NCI-H1105 treated with DMSO at 0.1 percent for 48 hours (cell line): ENCODE measurements at regions not wholly inside any gene's neighbourhood (a gene's known extent, or its start where the extent isn't known, plus 50 kb on each side); places are given as distances from the start of the nearest gene placed in this dataset.
"Not testable (repeated sequence)": the region's sequence is repeated elsewhere in the genome, so short reads cannot be mapped to it uniquely, and the experiment has no call there.

ENCODE experiments used
- DNase-seq: peaks from one replicate; lab custom pipeline; 2025; lab: John Stamatoyannopoulos, UW

DNA sequence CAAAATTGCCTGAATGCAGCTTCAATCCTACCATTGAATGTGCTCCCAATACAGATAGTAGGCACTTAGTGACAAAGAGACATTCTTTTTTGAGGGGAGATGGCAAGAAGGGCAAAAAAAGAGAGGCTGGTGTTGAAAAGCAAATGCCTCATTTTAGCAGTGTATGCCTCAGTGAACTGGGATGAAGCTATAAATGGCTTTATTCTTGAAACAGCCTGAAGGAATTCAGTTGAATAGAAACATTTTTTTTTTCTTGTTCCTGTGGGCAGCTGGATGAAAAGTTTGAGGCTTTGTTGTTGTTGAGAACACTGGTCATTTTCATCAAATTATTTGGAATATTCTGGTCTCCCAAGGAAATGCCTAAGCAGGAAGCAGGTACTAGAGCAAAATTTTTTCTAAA lies 228.9 kb downstream of the RNF144A start:
- no peak for DNase-seq

DNA sequence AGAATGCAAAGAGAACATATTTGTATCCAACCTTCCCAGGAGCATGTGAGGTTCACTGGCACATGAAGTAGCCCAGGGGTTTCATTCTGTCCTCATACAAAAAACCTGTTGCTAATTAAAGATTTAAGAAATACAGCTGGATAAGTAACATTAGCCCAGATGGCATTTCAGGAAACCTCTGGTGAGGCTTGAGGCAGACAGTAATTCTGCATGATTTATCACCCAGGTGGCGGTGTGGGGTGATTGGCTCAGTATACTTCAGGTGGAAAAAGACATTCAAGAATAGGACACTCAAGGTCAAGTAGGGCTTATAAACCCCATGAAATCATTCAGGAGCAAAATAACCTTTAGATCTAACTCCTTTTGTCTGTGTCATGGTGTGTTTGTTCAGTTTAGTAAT lies 237.4 kb downstream of the RNF144A start:
- no peak for DNase-seq

DNA sequence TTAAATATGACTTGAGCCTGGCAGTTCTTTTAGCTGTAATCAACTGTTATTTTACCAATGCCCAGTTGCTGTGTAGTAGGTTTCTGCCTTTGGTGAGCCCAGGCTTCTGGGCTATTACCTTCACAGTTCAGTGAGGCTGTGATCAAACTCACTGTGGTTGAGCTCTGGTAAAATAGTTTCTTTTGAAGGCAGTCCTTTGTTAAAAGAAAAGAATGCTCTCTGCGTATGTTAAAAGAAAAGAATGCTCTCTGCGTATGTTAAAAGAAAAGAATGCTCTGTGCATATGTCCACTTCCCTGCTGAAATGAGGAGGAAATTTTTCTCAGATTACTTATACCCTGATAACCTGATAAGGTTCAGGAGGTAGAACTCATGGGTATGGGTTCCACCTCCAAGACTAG lies 244.3 kb downstream of the RNF144A start:
- DNase-seq = no peak

DNA sequence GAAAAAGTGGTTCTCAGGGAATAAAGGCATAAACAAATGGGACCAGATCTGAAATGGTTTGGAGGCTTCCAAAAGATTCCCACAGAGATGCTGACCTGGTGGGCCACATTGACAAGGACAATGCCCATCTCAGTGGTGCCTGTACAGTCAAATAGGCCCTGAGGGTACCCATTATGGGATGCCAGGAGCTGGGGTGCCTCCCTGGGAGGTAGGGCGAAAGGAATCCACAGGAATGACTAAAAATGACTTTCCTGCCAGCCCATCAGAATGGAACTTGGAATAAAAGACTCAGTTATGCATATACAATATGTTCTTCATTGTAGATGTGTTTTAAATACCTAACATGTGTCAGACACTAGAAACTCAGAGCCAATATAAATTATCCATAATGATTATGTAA lies 248.5 kb downstream of the RNF144A start:
- no peak for DNase-seq

DNA sequence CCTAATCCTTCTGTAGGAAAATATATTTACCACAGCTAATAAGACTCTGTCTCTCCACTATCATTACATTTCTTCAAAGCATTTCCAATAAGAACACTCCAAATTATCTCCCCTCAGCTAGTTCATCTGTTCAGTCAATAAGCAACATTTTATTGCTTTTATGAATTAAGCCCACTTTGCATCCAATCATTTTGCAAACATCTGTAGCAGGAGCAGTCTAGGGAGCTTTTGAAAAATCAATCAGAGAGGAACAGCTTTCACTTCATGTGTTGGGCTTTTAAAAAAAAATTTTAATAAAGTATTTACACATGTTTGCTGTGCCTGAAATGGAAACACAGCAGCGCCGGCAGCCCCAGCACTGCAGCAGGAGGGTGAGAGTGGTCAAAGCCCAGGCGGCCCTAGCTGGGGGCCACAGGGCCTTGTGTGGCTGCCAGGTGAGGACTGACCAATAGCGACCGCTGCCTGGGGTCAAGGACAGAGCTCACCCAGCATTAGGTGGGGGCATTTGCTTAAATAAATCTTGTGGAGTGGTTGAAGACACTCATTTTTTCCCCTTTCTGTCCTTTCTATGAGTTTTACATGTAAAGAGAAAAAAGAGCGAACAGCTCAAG lies 250.7 kb downstream of the RNF144A start:
- DNase-seq = no peak

DNA sequence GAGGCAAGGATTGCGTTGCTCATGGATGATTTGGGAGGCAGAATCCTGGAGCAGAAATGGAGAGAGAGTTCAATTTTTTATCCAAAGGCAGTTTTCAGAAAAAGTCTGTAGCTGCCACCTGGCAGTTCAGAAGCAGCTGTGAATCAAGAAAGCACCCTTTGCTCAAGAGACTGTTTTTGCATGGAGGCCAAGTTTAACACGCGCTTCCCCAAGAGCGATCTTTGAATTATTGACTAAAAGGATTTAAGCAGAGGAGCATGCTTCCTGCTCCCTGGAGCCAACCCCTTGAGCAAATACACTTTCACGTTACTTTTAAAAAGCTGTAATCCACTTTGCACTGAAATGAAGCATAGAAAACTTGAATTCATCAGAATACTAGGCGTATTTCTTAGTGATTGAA lies 252.4 kb downstream of the RNF144A start:
- no peak for DNase-seq

DNA sequence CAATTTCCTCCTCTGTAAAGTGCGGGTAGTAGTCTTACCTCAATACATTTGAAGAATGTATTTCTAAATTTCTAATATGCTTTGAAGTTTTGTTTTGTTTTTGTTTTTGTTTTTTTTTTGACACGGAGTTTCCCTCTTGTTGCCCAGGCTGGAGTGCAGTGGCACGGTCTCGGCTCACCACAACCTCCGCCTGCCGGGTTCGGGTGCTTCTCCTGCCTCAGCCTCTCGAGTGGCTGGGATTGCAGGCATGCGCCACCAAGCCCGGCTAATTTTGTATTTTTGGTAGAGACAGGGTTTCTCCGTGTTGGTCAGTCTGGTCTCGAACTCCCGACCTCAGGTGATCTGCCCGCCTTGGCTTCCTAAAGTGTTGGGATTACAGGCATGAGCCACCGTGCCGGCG lies 261.8 kb downstream of the RNF144A start:
- DNase-seq = not testable (repeated sequence)

DNA sequence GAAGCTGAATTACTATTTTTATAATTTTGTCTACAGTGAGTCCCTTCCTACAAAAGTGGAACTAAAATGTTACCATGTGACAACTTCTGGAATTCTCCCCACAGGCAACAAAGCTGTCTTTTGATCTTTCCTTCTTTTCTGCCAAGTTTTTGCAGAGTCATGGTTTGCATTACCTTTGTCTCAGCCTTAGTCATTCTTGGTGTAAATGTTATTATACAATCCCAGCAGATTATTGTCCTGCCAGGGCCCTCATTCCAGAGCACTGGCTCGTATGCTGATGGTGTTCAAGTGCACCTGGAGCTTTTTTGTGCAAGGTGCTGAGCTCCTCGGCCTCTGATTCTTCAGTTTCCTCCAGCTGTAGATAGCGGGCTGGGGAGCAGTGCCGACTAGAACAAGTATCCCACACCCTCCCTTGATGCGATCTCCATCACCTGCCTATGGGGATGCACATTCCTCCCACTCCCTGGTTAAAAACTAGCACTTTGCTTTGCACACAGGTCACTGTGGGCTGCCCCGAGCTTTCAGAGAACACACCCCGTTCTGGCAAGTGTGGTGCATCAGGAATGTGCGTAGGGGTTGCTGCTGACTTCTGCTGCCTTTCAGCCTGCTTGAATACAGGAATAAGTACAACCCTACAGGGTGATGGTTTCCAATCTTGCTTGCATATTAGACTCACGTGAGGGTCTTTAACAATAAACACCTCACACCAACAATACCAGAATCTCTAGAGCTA lies 263.6 kb downstream of the RNF144A start:
- no peak for DNase-seq

DNA sequence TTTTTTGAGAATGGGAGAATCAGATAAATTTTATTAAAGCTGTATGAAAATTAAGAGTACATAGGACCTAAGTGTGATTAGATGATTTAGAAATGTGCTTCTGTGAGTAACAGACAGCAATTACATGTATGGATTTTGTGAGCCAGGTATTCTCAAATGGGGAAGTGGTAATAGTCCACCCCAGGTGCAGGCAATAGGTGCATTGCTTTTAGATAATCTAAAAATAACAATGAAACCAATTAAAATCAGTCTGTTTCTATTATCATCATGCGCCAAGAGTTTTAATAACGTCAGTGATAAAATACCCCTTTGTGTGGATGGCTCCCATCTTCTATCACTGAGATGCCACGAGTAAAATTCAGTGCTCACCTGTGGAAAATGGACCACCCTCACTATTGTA lies 265.3 kb downstream of the RNF144A start:
- no peak for DNase-seq

DNA sequence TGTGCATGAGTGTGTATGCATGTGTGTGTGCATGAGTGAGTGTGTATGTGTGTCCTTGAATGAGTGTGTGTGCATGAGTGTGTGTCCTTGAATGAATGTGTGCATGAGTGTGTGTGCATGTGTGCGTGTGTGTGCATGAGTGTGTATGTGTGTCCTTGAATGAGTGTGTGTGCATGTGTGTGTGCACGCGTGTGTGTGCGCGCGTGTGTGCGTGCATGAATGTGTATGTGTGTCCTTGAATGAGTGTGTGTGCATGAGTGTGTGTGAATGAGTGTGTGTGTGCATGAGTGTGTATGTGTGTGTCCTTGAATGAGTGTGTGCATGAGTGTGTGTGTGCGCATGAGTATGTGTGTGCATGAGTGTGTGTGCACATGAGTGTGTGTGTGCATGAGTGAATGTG lies 271.9 kb downstream of the RNF144A start:
- no peak for DNase-seq

DNA sequence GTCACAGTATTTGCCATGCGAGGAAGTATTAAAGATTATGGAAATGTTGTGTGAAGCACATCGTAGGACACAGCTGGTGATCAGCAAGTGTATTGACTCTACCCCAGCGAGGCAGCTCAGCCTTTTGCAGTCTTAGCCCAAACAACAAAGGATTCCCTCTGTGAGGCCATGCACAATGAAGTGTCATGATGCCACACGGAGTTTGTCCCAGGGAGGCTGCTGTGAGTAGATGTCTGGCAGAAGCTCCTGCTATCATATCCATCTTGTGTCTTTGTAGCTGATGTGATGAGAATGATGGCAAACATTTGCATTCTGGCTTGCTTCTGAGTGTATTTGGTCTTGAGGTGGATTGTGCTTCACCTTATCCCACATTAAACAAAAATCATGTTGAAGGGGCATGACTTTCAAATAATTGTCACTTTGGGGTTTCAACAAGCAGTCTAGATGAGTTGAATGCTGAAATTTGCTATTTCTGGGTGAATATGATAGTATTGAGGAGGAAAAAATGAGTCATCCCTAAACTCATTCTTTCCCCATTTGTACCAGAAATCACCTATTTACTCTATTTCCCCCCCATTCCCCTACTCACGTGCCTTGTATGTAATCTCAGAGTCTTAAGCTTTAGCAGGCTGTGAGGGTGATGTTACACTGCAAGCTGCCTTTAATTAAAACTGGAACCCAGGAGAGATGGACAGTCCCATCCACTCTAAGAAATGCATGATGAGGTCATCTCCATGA lies 273.5 kb downstream of the RNF144A start:
- no peak for DNase-seq

DNA sequence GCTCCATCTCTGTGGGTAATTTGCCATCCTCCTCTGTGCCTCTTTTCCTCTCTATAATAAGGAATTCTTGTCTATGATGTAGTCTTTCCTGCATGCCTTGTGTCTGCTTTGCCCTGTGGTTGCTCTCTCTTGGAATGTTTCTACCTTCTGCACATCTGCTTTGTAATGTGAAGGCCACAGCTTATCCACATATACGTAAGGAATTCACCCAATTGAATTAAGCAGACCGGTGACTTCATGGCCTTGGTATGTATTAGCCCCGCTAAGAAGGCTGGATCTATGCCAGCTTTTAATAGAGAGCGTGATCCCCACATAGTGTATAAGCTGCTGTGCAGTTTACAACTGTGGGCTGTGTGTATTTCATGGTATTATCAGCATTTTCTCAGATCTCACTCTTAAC lies 274.7 kb downstream of the RNF144A start:
- no peak for DNase-seq

DNA sequence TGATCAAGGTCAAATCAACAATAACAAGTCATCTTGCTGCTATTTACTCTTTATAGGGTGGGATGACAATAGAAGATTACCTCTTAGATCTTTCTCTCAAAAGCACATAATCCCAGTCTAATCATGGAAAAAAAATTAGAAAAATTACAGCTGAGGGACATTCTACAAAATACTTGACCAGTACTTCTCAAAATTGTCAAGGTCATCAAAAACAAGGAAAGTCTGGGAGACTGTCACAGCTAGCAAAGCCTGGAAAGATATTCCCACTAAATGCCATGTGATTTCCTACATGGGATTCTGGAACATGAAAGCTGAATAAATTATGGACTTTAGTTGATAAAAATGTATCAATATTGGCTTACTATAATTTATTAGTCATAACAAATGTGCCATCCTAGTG lies 276.2 kb downstream of the RNF144A start:
- DNase-seq = no peak

DNA sequence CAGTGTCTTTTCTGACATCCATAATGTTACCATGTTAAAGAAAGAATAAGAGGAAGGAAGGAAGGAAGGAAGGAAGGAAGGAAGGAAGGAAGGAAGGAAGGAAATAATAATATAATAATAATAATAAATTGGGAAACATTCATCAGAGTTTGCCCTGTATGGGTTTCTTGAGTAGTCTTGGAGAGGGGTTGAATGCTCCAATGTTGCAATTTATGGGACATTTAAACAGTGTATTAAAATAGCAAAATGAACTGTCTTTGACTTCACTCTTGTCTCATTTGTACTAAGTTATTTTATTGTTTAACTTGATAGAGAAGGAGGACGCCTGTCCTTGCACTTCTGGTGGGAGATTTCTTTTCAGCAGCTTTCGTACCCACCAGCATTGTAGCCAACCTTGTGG lies 277.7 kb downstream of the RNF144A start:
- DNase-seq = no peak

DNA sequence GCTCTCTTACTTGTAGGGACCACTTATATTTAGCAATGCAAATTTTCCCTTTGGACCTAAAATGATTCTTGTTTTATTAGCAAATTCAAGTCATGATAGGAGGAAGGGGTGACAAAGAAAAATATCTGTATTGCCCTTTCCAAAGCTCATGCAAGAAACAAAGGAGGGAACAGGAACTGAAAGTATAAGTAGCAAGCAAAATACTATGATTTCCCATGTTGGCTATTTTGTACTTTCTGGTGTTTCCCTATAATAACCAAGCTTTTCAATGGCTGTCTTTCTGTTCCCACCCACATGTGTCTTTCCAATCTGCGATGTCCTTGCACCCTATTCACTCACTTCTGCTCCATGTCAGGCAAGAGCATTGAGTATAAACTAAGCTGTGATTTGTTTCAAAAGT lies 279.7 kb downstream of the RNF144A start:
- no peak for DNase-seq

DNA sequence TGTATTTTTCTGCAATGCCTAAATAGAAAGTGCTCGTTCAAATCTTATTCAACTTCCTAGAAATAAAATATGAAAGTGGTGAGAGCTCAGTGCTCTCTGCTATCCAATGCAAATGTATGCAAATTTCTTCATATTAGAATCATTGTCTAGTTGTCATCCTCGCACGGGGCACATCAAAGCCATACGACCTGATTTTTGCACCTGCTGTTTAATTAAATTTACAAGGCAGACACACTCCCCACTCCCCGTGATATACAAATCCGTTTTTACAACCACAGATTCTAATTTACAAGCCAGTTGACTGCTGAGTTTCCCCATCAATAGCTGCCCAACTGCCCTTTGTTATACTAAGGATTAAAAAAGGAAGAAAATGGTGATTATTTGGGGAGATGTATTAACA lies 284.6 kb downstream of the RNF144A start:
- no peak for DNase-seq

DNA sequence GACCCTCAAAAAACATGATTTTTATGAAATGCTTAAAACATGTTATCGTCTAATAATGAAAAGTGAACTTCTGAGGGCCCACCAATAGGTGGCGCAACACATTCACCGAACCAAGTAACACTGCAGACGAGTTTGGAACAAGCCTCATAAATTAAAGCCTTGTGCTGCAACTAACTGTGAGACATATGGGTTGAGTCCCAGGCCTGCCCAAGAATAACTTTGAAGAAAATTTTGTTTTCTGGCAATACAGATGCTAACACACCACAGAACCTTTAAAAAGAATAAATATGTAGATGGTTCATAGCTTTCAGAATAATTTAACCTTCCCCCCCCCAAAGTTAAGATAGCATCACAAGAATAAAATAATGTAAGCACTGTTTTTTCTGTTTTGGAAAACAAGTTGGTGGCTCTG lies 285.9 kb downstream of the RNF144A start:
- peak; percentile 76 for DNase-seq

DNA sequence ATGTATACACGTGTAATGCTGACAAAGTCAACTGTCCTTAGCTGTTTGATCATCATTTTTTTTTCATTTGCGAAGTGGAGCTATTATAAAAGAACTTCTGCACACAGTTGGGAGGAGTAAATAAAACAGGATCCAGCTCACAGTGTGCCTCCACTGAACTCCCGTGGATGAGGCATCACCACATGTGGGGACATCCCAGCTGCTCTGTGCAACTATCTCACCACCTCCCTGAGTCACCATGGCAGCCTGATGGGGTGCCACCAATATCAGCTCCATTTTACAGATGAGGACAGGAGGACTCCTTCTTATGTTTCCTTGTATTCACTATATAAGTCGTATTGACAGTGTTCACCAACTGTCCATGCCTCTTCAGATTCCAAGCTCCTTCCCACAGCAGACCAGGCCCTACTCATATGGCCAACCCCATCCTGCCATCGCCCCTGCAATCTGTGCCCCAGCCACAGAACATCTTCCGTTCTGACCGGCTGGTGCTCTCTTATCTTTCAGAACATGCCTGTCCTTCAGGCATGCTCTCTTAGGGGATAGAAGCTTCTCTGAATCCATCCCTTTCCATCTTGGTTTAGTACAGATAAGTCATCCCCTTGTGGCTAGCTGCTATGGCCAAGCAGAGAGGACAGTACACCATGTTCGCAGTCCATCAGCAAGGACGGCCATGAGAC lies 288.1 kb downstream of the RNF144A start:
- DNase-seq = no peak

DNA sequence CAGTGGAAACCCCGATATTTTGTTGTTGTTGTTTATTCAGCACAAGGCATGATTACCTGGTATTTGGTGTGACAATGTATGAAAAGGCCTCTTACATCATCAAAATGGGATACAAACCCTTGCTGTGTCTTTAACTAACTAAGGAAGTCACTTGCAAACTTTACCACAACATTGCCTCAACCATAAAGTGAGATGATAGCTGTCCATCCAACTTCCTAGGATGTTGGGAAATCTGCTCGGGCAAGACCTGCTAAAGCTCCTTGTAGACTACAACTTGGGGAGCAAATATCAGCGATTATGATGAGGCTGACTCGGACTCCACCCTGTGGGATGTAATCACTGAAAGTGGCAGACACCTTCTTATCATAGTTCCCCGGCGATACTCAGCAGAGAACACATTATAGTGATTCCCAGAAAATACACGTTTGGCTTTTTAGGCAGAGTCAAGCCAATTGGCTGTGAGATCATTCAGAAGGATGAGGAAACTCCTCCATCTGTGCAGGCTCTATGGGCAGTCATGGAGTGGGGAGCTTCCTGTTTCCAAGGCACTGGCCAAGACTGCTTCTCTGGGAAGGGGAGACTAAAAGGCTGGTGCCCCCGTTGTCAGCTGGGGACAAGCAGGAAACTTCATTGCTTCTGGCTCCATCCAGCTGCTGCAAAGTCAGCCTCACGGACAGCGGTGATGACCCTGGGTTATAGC lies 289.0 kb downstream of the RNF144A start:
- DNase-seq = no peak

DNA sequence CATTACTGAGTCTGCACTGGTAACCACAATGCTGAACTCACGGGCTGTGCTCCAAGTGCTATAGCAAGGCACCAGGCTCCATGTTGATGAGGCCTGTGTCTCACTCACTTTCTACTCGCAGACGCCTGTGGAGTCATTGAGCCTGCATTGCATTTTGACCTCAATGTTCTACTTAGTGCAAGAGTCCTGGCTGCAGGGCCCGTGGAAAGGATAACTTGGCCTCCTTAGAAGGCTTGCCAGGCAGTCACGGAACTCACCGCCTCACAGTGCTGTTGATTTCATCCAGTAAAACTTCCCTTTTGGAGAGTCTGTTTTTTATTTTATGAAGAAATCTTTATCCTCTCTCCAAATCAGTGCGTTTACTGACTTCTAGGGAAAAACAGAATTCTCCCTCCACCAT lies 290.4 kb downstream of the RNF144A start:
- no peak for DNase-seq

DNA sequence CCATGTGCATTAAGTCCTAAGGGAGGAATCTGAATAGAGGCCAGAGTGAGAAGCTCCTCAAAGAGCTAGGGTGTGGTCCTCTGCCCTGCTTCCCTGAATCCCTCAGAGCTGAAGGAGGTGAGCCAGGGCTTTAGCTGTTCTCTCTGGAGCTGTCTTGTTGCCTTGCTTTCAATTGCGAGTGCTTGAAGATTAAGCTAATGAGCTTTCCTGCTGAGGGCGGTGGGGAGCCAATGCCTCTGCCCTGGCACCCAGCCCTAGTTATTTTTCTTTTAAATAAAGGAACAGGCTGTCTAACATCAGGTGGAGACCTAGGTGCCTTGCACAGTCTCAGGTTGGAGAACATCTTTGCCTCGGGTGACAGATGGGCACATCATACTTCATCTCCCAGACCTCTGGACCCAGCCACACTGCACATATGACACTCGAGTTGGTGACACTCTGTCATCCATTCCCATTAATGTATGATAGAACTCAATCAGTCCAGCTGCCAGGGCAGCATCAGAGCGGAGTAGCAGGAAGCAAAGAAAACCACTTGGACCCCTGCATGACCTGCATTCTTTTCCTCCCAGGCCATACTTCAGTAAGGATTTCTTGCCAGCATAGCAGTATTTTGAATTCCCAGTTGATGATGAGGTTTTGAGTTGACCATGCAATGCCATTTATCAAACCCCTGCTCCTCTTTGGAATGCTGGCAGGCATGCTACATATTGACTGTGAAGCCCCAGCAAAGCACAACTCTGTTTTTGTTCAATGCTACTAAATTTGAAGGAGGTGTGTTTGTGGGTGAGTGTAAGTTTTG lies 292.7 kb downstream of the RNF144A start:
- DNase-seq = no peak
